GM13976 (cell line): ENCODE measurements at regions not wholly inside any gene's neighbourhood (a gene's known extent, or its start where the extent isn't known, plus 50 kb on each side); places are given as distances from the start of the nearest gene placed in this dataset.

Experiments used
- DNase-seq: peaks from one replicate; pipeline ENCODE4 v3.0.0; 2012; ENCODE audit warnings: low spot score
- CTCF ChIP-seq: IDR thresholded peaks from 2 replicates; pipeline ENCODE4 v1.5.1; 2012; ENCODE audit warnings: borderline replicate concordance, mild to moderate bottlenecking; ENCODE audit not compliant: insufficient read depth; ENCODE audit errors: extremely low read depth, missing control alignments, control extremely low read depth
- in situ Hi-C: fragments of 300-500 bp; cut with MboI; formaldehyde crosslinking; loops from one replicate; pipeline ENCODE4 v1.12.0; 2022; ENCODE audit warnings: low sequenced_read_pairs, mixed read lengths, inconsistent platforms; ENCODE audit not compliant: unreplicated experiment

GRCh38 chr10:44685747-44686146 is 225.4 kb upstream of the TMEM72 start:
- DNase-seq = no peak
- no peak for TF ChIP-seq CTCF
- in situ Hi-C loops = no loop called here

- no peak for TF ChIP-seq CTCF
- in situ Hi-C loops = no loop called here
- DNase-seq = no peak
These were observed 221.8 kb upstream of the TMEM72 start for GRCh38 chr10:44689368-44689767.

GRCh38 chr10:44696496-44696895 is 214.6 kb upstream of the TMEM72 start:
- no peak for DNase-seq
- no peak for TF ChIP-seq CTCF
- in situ Hi-C loops = no loop called here

- in situ Hi-C loops = no loop called here
- TF ChIP-seq CTCF = no peak
- no peak for DNase-seq
These were observed 214.0 kb upstream of the TMEM72 start for GRCh38 chr10:44697116-44697515.

- in situ Hi-C loops = no loop called here
- no peak for TF ChIP-seq CTCF
- no peak for DNase-seq
These were observed 208.6 kb upstream of the TMEM72 start for GRCh38 chr10:44702531-44702930.

GRCh38 chr10:44703241-44704155 is 207.6 kb upstream of the TMEM72 start:
- DNase-seq = no peak
- in situ Hi-C loops = no loop called here
- no peak for TF ChIP-seq CTCF

- no peak for DNase-seq
- in situ Hi-C loops = no loop called here
- TF ChIP-seq CTCF = no peak
These were observed 206.5 kb upstream of the TMEM72 start for GRCh38 chr10:44704616-44705015.
